DOHH2 (cell line): ENCODE measurements at regions not wholly inside any gene's neighbourhood (a gene's known extent, or its start where the extent isn't known, plus 50 kb on each side); places are given as distances from the start of the nearest gene placed in this dataset.

Source experiments
- CTCF ChIP-seq: fragments of 200-600 bp; sonication (generic); IDR thresholded peaks from one replicate; pipeline ENCODE4 v1.5.1; 2014; ENCODE audit warnings: antibody characterized with exemption, mild to moderate bottlenecking, low read depth, low read length; ENCODE audit not compliant: poor library complexity, severe bottlenecking
- EZH2phosphoT487 ChIP-seq: fragments of 200-600 bp; sonication (generic); IDR thresholded peaks from 2 replicates; pipeline ENCODE4 v1.6.1; 2017; ENCODE audit warnings: borderline replicate concordance, mild to moderate bottlenecking, antibody characterized with exemption, low read length, moderate library complexity, mixed read lengths

DNA sequence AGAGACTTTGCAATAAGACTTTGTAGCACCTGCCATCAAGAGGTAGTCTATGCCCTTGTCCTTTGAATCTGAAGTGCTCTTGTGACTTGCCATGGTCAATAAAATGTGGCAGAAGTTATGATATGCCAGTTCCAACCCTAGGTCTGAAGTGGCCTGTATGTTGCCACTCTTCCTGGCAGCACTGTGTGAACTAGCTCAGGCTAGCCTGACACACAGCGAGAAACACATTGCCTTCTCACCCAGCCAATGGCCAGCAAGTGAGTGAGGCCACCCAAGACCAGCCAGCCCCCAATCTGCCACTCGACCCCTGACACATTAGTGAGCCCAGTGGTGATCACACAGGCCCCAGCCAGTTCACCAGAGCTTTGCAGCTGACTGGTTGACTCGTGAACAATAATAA is 52.7 kb upstream of the OSMR start:
- no peak for TF ChIP-seq CTCF
- no peak for TF ChIP-seq EZH2phosphoT487
